ENCODE measurements at regions not wholly inside any gene's neighbourhood (a gene's known extent, or its start where the extent isn't known, plus 50 kb on each side); places are given as distances from the start of the nearest gene placed in this dataset.

- TF ChIP-seq ESRRA (IDR thresholded peaks at IDR 0.05; ENCODE audit: low read length) (no peak), BHLHE40 (IDR thresholded peaks at IDR 0.05; ENCODE audit: borderline replicate concordance in 1 of 2, low read depth in 2 of 2, low read length in 1 of 2) (no peak), RCOR1 (conservative IDR thresholded peaks at IDR 0.05; ENCODE audit: low read depth, low read length) (no peak), NFIC (IDR thresholded peaks at IDR 0.05; ENCODE audit: low read depth, low read length) (no peak)
- TF ChIP-seq, protein P1, sequence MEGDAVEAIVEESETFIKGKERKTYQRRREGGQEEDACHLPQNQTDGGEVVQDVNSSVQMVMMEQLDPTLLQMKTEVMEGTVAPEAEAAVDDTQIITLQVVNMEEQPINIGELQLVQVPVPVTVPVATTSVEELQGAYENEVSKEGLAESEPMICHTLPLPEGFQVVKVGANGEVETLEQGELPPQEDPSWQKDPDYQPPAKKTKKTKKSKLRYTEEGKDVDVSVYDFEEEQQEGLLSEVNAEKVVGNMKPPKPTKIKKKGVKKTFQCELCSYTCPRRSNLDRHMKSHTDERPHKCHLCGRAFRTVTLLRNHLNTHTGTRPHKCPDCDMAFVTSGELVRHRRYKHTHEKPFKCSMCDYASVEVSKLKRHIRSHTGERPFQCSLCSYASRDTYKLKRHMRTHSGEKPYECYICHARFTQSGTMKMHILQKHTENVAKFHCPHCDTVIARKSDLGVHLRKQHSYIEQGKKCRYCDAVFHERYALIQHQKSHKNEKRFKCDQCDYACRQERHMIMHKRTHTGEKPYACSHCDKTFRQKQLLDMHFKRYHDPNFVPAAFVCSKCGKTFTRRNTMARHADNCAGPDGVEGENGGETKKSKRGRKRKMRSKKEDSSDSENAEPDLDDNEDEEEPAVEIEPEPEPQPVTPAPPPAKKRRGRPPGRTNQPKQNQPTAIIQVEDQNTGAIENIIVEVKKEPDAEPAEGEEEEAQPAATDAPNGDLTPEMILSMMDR (IDR thresholded peaks at IDR 0.05 in 2 of 3, conservative IDR thresholded peaks at IDR 0.05 in 1 of 3; ENCODE audit: control insufficient read depth in 2 of 3, extremely low read depth in 1 of 3, insufficient read depth in 1 of 3, low read depth in 3 of 3, low read length in 3 of 3) = no peak
These were observed 142.2 kb downstream of the PHETA1 start for GRCh38 chr12:111226680-111227079.
